ENCODE measurements at regions not wholly inside any gene's neighbourhood (a gene's known extent, or its start where the extent isn't known, plus 50 kb on each side); places are given as distances from the start of the nearest gene placed in this dataset.

- DNase-seq: no peak
These were observed 1056.7 kb upstream of the AMELY start for GRCh38 chrY:7968293-7968692.

GRCh38 chrY:7966916-7967315 is 1055.4 kb upstream of the AMELY start:
- DNase-seq: no peak

- DNase-seq: no peak
These were observed 1051.8 kb upstream of the AMELY start for GRCh38 chrY:7963393-7963792.

GRCh38 chrY:7962350-7962749 is 1050.8 kb upstream of the AMELY start:
- no peak for DNase-seq

- DNase-seq: no peak
These were observed 1050.3 kb upstream of the AMELY start for GRCh38 chrY:7961811-7962210.

- no peak for DNase-seq
These were observed 1046.2 kb upstream of the AMELY start for GRCh38 chrY:7957773-7958172.

- no peak for DNase-seq
These were observed 1039.8 kb upstream of the AMELY start for GRCh38 chrY:7951187-7951852.

GRCh38 chrY:7944135-7944534 is 1032.6 kb upstream of the AMELY start:
- DNase-seq: no peak

GRCh38 chrY:7942711-7943110 is 1031.2 kb upstream of the AMELY start:
- DNase-seq: no peak

- DNase-seq: no peak
These were observed 1030.3 kb upstream of the AMELY start for GRCh38 chrY:7941856-7942255.

GRCh38 chrY:7938982-7939718 is 1027.6 kb upstream of the AMELY start:
- no peak for DNase-seq

- DNase-seq: no peak
These were observed 1025.3 kb upstream of the AMELY start for GRCh38 chrY:7936831-7937230.

GRCh38 chrY:7936046-7936445 is 1024.5 kb upstream of the AMELY start:
- no peak for DNase-seq

GRCh38 chrY:7935606-7936005 is 1024.1 kb upstream of the AMELY start:
- DNase-seq: no peak

GRCh38 chrY:7932424-7932823 is 1020.9 kb upstream of the AMELY start:
- DNase-seq: no peak

GRCh38 chrY:7929866-7930265 is 1018.3 kb upstream of the AMELY start:
- DNase-seq: no peak

- DNase-seq: no peak
These were observed 1012.5 kb upstream of the AMELY start for GRCh38 chrY:7924059-7924458.

- no peak for DNase-seq
These were observed 1012.0 kb upstream of the AMELY start for GRCh38 chrY:7923476-7924017.

- DNase-seq: no peak
These were observed 1008.8 kb upstream of the AMELY start for GRCh38 chrY:7920382-7920781.

GRCh38 chrY:7888506-7888905 is 977.0 kb upstream of the AMELY start:
- no peak for DNase-seq

- DNase-seq: no peak
These were observed 970.1 kb upstream of the AMELY start for GRCh38 chrY:7881696-7882095.

GRCh38 chrY:7879245-7879644 is 967.7 kb upstream of the AMELY start:
- no peak for DNase-seq

- no peak for DNase-seq
These were observed 967.2 kb upstream of the AMELY start for GRCh38 chrY:7878719-7879118.

GRCh38 chrY:7877458-7877857 is 965.9 kb upstream of the AMELY start:
- DNase-seq: no peak

GRCh38 chrY:7874080-7874479 is 962.5 kb upstream of the AMELY start:
- DNase-seq: no peak
